ENCODE measurements at regions not wholly inside any gene's neighbourhood (a gene's known extent, or its start where the extent isn't known, plus 50 kb on each side); places are given as distances from the start of the nearest gene placed in this dataset.

DNA sequence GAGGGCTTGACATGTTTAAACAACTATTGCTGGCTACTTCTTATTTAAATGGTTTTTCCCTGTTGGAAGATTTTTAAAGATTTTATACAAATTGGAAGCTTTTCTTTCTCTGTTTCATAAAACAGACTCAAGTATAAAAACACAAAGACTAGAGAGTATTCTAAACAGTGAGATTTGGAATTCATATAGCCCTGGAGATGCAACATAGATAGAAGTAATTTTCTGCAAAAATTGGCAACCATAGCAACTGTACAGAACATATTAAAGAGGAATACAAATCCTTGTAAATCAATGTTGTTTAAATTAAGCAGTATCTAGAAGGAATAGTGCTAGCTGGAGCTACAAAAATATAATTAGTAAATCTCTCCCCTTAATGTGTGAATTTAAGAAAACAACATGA is 2612.9 kb upstream of the PCDH20 start:
- TF ChIP-seq CTCF (IDR thresholded peaks at IDR 0.05; ENCODE audit: poor library complexity) (no peak), EZH2 (IDR thresholded peaks at IDR 0.05; ENCODE audit: borderline replicate concordance) (no peak)
- Histone ChIP-seq H3K9me3 (ENCODE audit: low read depth) (no peaks in the 10 kb centered on the region), H3K4me3 (no peak overlapping the region), H3K9me2 (replicated peaks; ENCODE audit: insufficient read depth) (no peaks in the 10 kb centered on the region), H3K4me1 (ENCODE audit: insufficient read depth) (no peaks in the 10 kb centered on the region), H3K27me3 (no peaks in the 10 kb centered on the region), H2AFZ (no peak overlapping the region), H4K20me1 (ENCODE audit: insufficient read depth, poor library complexity, severe bottlenecking) (no peaks in the 10 kb centered on the region), H3K36me3 (replicated peaks; ENCODE audit: insufficient read depth, low read depth) (no peaks in the 10 kb centered on the region), H3K4me2 (no peak overlapping the region), H3K79me2 (no peaks in the 10 kb centered on the region), H3K27ac (no peak overlapping the region)
- DNase-seq (ENCODE audit: low spot score): no peak

- Histone ChIP-seq H3K79me2 (no peaks in the 10 kb centered on the region), H3K27ac (no peak overlapping the region), H3K4me1 (ENCODE audit: insufficient read depth) (no peaks in the 10 kb centered on the region), H4K20me1 (ENCODE audit: insufficient read depth, poor library complexity, severe bottlenecking) (no peaks in the 10 kb centered on the region), H3K36me3 (replicated peaks; ENCODE audit: insufficient read depth, low read depth) (no peaks in the 10 kb centered on the region), H3K9me3 (ENCODE audit: low read depth) (no peaks in the 10 kb centered on the region), H3K4me3 (no peak overlapping the region), H2AFZ (no peak overlapping the region), H3K27me3 (no peaks in the 10 kb centered on the region), H3K9me2 (replicated peaks; ENCODE audit: insufficient read depth) (no peaks in the 10 kb centered on the region), H3K4me2 (no peak overlapping the region)
- no peak for TF ChIP-seq EZH2 (IDR thresholded peaks at IDR 0.05; ENCODE audit: borderline replicate concordance)
- no peak for TF ChIP-seq CTCF (IDR thresholded peaks at IDR 0.05; ENCODE audit: poor library complexity)
- TF ChIP-seq EZH2phosphoT487 (IDR thresholded peaks at IDR 0.05; ENCODE audit: low read depth, severe bottlenecking, unreplicated experiment): no peak
- WGBS (ENCODE audit: low lambda C conversion rate, missing lambda C conversion rate): 55% methylated on average over 2 of the region's 2 CpGs
- DNase-seq (ENCODE audit: low spot score): no peak
Measured at GRCh38 chr13:64020126-64020525, 2604.5 kb upstream of the PCDH20 start.

GRCh38 chr13:64007339-64007738 is 2591.7 kb upstream of the PCDH20 start:
- H3K4me3 ChIP-seq: no peak overlapping the region
- H3K4me2 ChIP-seq: no peak overlapping the region
- no peak overlapping the region for H3K27ac ChIP-seq
- H4K20me1 ChIP-seq (ENCODE audit: insufficient read depth, poor library complexity, severe bottlenecking): no peaks in the 10 kb centered on the region
- no peaks in the 10 kb centered on the region for H3K27me3 ChIP-seq
- H2AFZ ChIP-seq: no peak overlapping the region
- no peak for DNase-seq (ENCODE audit: low spot score)
- WGBS (ENCODE audit: low lambda C conversion rate, missing lambda C conversion rate): 78% methylated on average over 1 of the region's 1 CpG
- H3K79me2 ChIP-seq: no peaks in the 10 kb centered on the region
- no peaks in the 10 kb centered on the region for H3K4me1 ChIP-seq (ENCODE audit: insufficient read depth)
- H3K9me3 ChIP-seq (ENCODE audit: low read depth): no peaks in the 10 kb centered on the region
- H3K36me3 ChIP-seq (replicated peaks; ENCODE audit: insufficient read depth, low read depth): no peaks in the 10 kb centered on the region
- no peaks in the 10 kb centered on the region for H3K9me2 ChIP-seq (replicated peaks; ENCODE audit: insufficient read depth)
- TF ChIP-seq EZH2 (IDR thresholded peaks at IDR 0.05; ENCODE audit: borderline replicate concordance) (no peak), EZH2phosphoT487 (IDR thresholded peaks at IDR 0.05; ENCODE audit: low read depth, severe bottlenecking, unreplicated experiment) (no peak), CTCF (IDR thresholded peaks at IDR 0.05; ENCODE audit: poor library complexity) (no peak)

DNA sequence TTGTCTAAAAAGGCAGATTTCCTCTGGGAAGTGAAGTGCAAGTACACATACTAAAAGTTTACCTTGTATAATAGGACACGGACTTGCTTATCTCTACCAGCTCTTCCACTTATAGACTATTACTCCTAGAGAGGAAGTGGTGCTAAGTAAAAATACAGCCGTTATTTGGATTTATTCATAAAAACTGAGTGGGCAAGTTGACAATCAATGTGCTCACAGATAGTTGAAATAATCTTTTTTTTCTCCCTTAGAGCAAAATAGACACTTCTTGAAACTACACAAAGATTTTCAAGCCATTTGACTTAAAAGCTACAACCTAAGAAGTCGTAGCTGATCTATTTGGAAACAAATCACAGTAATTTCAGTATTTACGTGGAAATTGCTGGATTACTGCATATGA is 2584.7 kb upstream of the PCDH20 start:
- H3K9me2 ChIP-seq (replicated peaks; ENCODE audit: insufficient read depth): no peaks in the 10 kb centered on the region
- no peaks in the 10 kb centered on the region for H3K27me3 ChIP-seq
- WGBS (ENCODE audit: low lambda C conversion rate, missing lambda C conversion rate): 67% methylated on average over 4 of the region's 4 CpGs
- H3K27ac ChIP-seq: peak overlapping the region; percentile 33
- H3K4me3 ChIP-seq: no peak overlapping the region
- DNase-seq (ENCODE audit: low spot score): no peak
- no peaks in the 10 kb centered on the region for H3K36me3 ChIP-seq (replicated peaks; ENCODE audit: insufficient read depth, low read depth)
- no peaks in the 10 kb centered on the region for H3K79me2 ChIP-seq
- H3K4me2 ChIP-seq: peak overlapping the region; percentile 17
- H4K20me1 ChIP-seq (ENCODE audit: insufficient read depth, poor library complexity, severe bottlenecking): no peaks in the 10 kb centered on the region
- no peak overlapping the region for H2AFZ ChIP-seq
- H3K9me3 ChIP-seq (ENCODE audit: low read depth): no peaks in the 10 kb centered on the region
- TF ChIP-seq CTCF (IDR thresholded peaks at IDR 0.05; ENCODE audit: poor library complexity): no peak
- no peak for TF ChIP-seq EZH2phosphoT487 (IDR thresholded peaks at IDR 0.05; ENCODE audit: low read depth, severe bottlenecking, unreplicated experiment)
- TF ChIP-seq EZH2 (IDR thresholded peaks at IDR 0.05; ENCODE audit: borderline replicate concordance): no peak
- no peaks in the 10 kb centered on the region for H3K4me1 ChIP-seq (ENCODE audit: insufficient read depth)

All from hepatocyte (in vitro differentiated cells).